Esophagus muscularis mucosa (tissue), 4 donors: ENCODE measurements at regions not wholly inside any gene's neighbourhood (a gene's known extent, or its start where the extent isn't known, plus 50 kb on each side); places are given as distances from the start of the nearest gene placed in this dataset.

Experiments used
- DNase-seq: peaks from one replicate; pipeline ENCODE4 v3.0.0-alpha.2; 2017; ENCODE audit errors: extremely low spot score
- H3K27ac ChIP-seq, 4 donors: fragments of 200-600 bp; sonication (generic); replicated peaks in 1 of 4; 1 replicate in 3 of 4; 2 replicates in 1 of 4; pipeline ENCODE4 v1.5.1; 2016 to 2019; ENCODE audit warnings: mild to moderate bottlenecking in 1 of 4
- H3K27me3 ChIP-seq, 4 donors: fragments of 200-600 bp; sonication (generic); one replicate each; pipeline versions ENCODE4 v1.5.1 to v1.6.0; 2016 to 2019
- H3K36me3 ChIP-seq, 4 donors: fragments of 200-600 bp; sonication (generic); one replicate each; pipeline ENCODE4 v1.5.1; 2016 to 2019
- H3K4me1 ChIP-seq, 4 donors: fragments of 200-600 bp; sonication (generic); one replicate each; pipeline ENCODE4 v1.5.1; 2016 to 2019
- H3K4me3 ChIP-seq, 4 donors: fragments of 200-600 bp; sonication (generic); 1 replicate in 2 of 4; 2 replicates in 2 of 4; pipeline ENCODE4 v1.5.1; 2016 to 2019; ENCODE audit warnings: mild to moderate bottlenecking in 4 of 4, moderate library complexity in 1 of 4
- H3K9me3 ChIP-seq, 4 donors: fragments of 200-600 bp; sonication (generic); 1 replicate in 3 of 4; 2 replicates in 1 of 4; pipeline ENCODE4 v1.5.1; 2016 to 2019
- EP300 ChIP-seq: sonication (generic); formaldehyde crosslinking; IDR thresholded peaks from one replicate; pipeline ENCODE4 v1.6.1; 2017; ENCODE audit warnings: antibody characterized with exemption
- POLR2A ChIP-seq: fragments of 450-650 bp; IDR thresholded peaks from one replicate; pipeline ENCODE4 v1.6.1; 2017; ENCODE audit warnings: antibody characterized with exemption, moderate library complexity, mild to moderate bottlenecking, low read depth
- POLR2AphosphoS5 ChIP-seq, 2 donors: sonication (generic); formaldehyde crosslinking; IDR thresholded peaks; one replicate each; pipeline ENCODE4 v1.6.1; 2017; ENCODE audit warnings: antibody characterized with exemption in 2 of 2
- WGBS: methylation state at CpG from one replicate; pipeline ENCODE4 v1.1.5; 2018; 5-methylcytosine and 5-hydroxymethylcytosine counted together
- intact Hi-C: fragments of 100-400 bp; cut with DNase I; formaldehyde crosslinking; loops from one replicate; pipeline ENCODE4 v1.15.1; 2023
- TF ChIP-seq, protein P1 (sequence below), 3 experiments: fragments of 200-600 bp in 2 of 3; fragments of 450-650 bp in 1 of 3; sonication (generic) in 2 of 3; IDR thresholded peaks; one replicate each; pipeline ENCODE4 v1.5.1; 2017 to 2019; ENCODE audit warnings: antibody characterized with exemption in 3 of 3, mild to moderate bottlenecking in 2 of 3, moderate library complexity in 1 of 3

DNA sequence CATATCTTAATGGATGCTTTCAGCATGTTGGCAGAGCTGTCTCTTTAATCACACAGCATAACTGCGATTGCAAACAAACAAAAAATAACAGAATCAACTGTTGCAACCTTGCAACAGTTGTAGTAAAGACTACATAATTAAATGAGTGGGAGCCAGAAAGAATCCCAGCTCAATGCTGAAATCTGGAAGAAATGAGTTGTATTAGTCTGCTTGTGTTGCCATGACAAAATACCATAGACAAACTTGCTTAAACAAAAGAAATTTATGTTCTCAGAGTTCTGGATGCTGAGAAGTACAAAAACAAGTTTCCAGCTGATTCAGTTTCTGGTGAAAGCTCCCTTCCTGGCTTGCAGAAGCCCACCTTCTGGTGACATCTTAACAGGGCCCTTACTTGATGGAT is 260.9 kb upstream of the TUSC1 start:
- TF ChIP-seq, protein P1, sequence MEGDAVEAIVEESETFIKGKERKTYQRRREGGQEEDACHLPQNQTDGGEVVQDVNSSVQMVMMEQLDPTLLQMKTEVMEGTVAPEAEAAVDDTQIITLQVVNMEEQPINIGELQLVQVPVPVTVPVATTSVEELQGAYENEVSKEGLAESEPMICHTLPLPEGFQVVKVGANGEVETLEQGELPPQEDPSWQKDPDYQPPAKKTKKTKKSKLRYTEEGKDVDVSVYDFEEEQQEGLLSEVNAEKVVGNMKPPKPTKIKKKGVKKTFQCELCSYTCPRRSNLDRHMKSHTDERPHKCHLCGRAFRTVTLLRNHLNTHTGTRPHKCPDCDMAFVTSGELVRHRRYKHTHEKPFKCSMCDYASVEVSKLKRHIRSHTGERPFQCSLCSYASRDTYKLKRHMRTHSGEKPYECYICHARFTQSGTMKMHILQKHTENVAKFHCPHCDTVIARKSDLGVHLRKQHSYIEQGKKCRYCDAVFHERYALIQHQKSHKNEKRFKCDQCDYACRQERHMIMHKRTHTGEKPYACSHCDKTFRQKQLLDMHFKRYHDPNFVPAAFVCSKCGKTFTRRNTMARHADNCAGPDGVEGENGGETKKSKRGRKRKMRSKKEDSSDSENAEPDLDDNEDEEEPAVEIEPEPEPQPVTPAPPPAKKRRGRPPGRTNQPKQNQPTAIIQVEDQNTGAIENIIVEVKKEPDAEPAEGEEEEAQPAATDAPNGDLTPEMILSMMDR (IDR thresholded peaks at IDR 0.05): no peak
- TF ChIP-seq POLR2A (no peak), POLR2AphosphoS5 (IDR thresholded peaks at IDR 0.05) (no peak), EP300 (no peak)
- H3K4me1 ChIP-seq: no peaks in the 10 kb centered on the region
- intact Hi-C loops: no loop called here
- no peaks in the 10 kb centered on the region for H3K9me3 ChIP-seq
- H3K27ac ChIP-seq: no peak overlapping the region
- no peaks in the 10 kb centered on the region for H3K27me3 ChIP-seq
- H3K4me3 ChIP-seq: no peak overlapping the region
- no peak for DNase-seq
- WGBS: 95% methylated on average over 1 of the region's 1 CpG
- H3K36me3 ChIP-seq: no peaks in the 10 kb centered on the region

GRCh38 chr9:25936031-25936430 is 257.8 kb upstream of the TUSC1 start:
- Histone ChIP-seq H3K27ac (no peak overlapping the region), H3K27me3 (no peaks in the 10 kb centered on the region), H3K4me1 (no peaks in the 10 kb centered on the region), H3K4me3 (no peak overlapping the region), H3K36me3 (no peaks in the 10 kb centered on the region), H3K9me3 (no peaks in the 10 kb centered on the region)
- WGBS: 79% methylated on average over 1 of the region's 1 CpG
- DNase-seq: no peak
- TF ChIP-seq EP300: no peak
- TF ChIP-seq, protein P1 (IDR thresholded peaks at IDR 0.05): no peak
- no peak for TF ChIP-seq POLR2AphosphoS5 (IDR thresholded peaks at IDR 0.05)
- TF ChIP-seq POLR2A: no peak
- intact Hi-C loops: no loop called here

DNA sequence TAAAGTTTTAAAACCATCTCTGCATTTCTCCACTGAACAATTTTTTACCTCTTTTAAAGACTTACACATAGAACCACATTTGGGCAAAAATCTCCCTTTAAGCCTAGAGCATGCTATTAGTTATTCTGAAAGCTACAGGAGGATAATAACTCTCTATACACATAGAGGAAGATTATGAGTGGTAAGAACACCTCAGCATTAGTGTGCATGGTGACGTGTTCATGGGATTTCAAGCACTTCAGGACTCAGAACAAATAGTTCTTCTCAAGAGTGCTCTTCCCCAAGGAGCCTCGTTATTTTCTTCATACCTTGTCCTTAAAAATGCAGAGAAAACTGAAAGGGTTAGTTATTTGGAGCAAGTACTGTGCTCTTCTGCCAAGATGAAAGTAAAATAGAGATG is 256.9 kb upstream of the TUSC1 start:
- Histone ChIP-seq H3K4me1 (no peaks in the 10 kb centered on the region), H3K36me3 (no peaks in the 10 kb centered on the region), H3K9me3 (no peaks in the 10 kb centered on the region), H3K27me3 (no peaks in the 10 kb centered on the region), H3K27ac (no peak overlapping the region), H3K4me3 (no peak overlapping the region)
- WGBS: 74% methylated on average over 2 of the region's 2 CpGs
- TF ChIP-seq EP300 (no peak), POLR2AphosphoS5 (IDR thresholded peaks at IDR 0.05) (no peak), POLR2A (no peak)
- TF ChIP-seq, protein P1 (IDR thresholded peaks at IDR 0.05): no peak
- intact Hi-C loops: no loop called here
- DNase-seq: no peak

GRCh38 chr9:25918761-25919160 is 240.5 kb upstream of the TUSC1 start:
- Histone ChIP-seq H3K4me3 (no peak overlapping the region), H3K27ac (no peak overlapping the region), H3K9me3 (no peaks in the 10 kb centered on the region), H3K4me1 (no peaks in the 10 kb centered on the region), H3K27me3 (no peaks in the 10 kb centered on the region), H3K36me3 (no peaks in the 10 kb centered on the region)
- DNase-seq: no peak
- 77% methylated on average over 2 of the region's 2 CpGs for WGBS
- intact Hi-C loops: no loop called here
- TF ChIP-seq POLR2AphosphoS5 (IDR thresholded peaks at IDR 0.05): no peak
- no peak for TF ChIP-seq EP300
- TF ChIP-seq POLR2A: no peak
- TF ChIP-seq, protein P1 (IDR thresholded peaks at IDR 0.05): no peak

- no peak for DNase-seq
- Histone ChIP-seq H3K27ac (no peak overlapping the region), H3K36me3 (no peaks in the 10 kb centered on the region), H3K9me3 (no peaks in the 10 kb centered on the region), H3K4me1 (no peaks in the 10 kb centered on the region), H3K4me3 (no peak overlapping the region), H3K27me3 (no peaks in the 10 kb centered on the region)
- TF ChIP-seq, protein P1 (IDR thresholded peaks at IDR 0.05): no peak
- no peak for TF ChIP-seq POLR2A
- no peak for TF ChIP-seq POLR2AphosphoS5 (IDR thresholded peaks at IDR 0.05)
- no peak for TF ChIP-seq EP300
- intact Hi-C loops: no loop called here
Observed at GRCh38 chr9:25917731-25918362, 239.6 kb upstream of the TUSC1 start.
